HL-60 (cell line): ENCODE measurements at regions not wholly inside any gene's neighbourhood (a gene's known extent, or its start where the extent isn't known, plus 50 kb on each side); places are given as distances from the start of the nearest gene placed in this dataset.

ENCODE experiments used
- DNase-seq, 2 experiments: peaks; one replicate each; pipeline ENCODE4 v3.0.0-alpha.2; 2010 to 2020; ENCODE audit warnings: low read depth in 1 of 2, low spot score in 1 of 2
- H3K27ac ChIP-seq: fragments of 250-450 bp; sonication (Bioruptor Pico); replicated peaks from 2 replicates; pipeline ENCODE4 v1.5.1; 2020; ENCODE audit warnings: mild to moderate bottlenecking, moderate library complexity
- H3K27me3 ChIP-seq: fragments of 250-450 bp; sonication (Bioruptor Pico); 2 replicates; pipeline ENCODE4 v1.5.1; 2021; ENCODE audit warnings: mild to moderate bottlenecking, moderate library complexity; ENCODE audit not compliant: insufficient read depth, poor library complexity, severe bottlenecking
- H3K4me3 ChIP-seq: replicated peaks from 2 replicates; pipeline ENCODE4 v1.5.1; 2011; ENCODE audit warnings: mild to moderate bottlenecking, control low read depth, low read length; ENCODE audit not compliant: insufficient read depth
- CTCF ChIP-seq: IDR thresholded peaks from one replicate; pipeline ENCODE4 v1.5.1; 2011; ENCODE audit warnings: low read length, control low read depth, inconsistent platforms; ENCODE audit not compliant: insufficient read depth
- GABPA ChIP-seq: IDR thresholded peaks from 2 replicates; pipeline ENCODE4 v1.6.1; 2012; ENCODE audit warnings: low read depth
- POLR2AphosphoS5 ChIP-seq: IDR thresholded peaks from 2 replicates; pipeline ENCODE4 v1.6.1; 2012; ENCODE audit warnings: low read depth
- REST ChIP-seq: IDR thresholded peaks from 2 replicates; pipeline ENCODE4 v1.6.1; 2012; ENCODE audit warnings: low read depth; ENCODE audit not compliant: insufficient replicate concordance
- SPI1 ChIP-seq: IDR thresholded peaks from 2 replicates; pipeline ENCODE4 v1.6.1; 2012; ENCODE audit warnings: low read depth, mild to moderate bottlenecking, borderline replicate concordance

GRCh38 chr4:165721815-165722214 is 151.2 kb upstream of the TLL1 start:
- no peak for DNase-seq
- TF ChIP-seq POLR2AphosphoS5 (no peak), SPI1 (no peak), REST (no peak), CTCF (no peak), GABPA (no peak)

GRCh38 chr4:165723051-165723795 is 149.8 kb upstream of the TLL1 start:
- DNase-seq = no peak
- TF ChIP-seq REST (no peak), POLR2AphosphoS5 (no peak), CTCF (no peak), GABPA (no peak), SPI1 (no peak)
- Histone ChIP-seq H3K4me3 (no peak overlapping the region), H3K27ac (no peak overlapping the region), H3K27me3 (no peaks in the 10 kb centered on the region)

More at GRCh38 chr4:165721815-165722214, 151.2 kb upstream of the TLL1 start:
- no peak overlapping the region for H3K4me3 ChIP-seq
- H3K27me3 ChIP-seq = no peaks in the 10 kb centered on the region
- no peak overlapping the region for H3K27ac ChIP-seq

- Histone ChIP-seq H3K27me3 (no peaks in the 10 kb centered on the region), H3K4me3 (no peak overlapping the region), H3K27ac (no peak overlapping the region)
- DNase-seq = no peak
- TF ChIP-seq SPI1 = no peak
Measured at GRCh38 chr4:165724786-165725185, 148.3 kb upstream of the TLL1 start.

- H3K27ac ChIP-seq = no peak overlapping the region
- DNase-seq = no peak
- no peak overlapping the region for H3K4me3 ChIP-seq
- H3K27me3 ChIP-seq = no peaks in the 10 kb centered on the region
- TF ChIP-seq REST (no peak), SPI1 (no peak), GABPA (no peak), POLR2AphosphoS5 (no peak), CTCF (no peak)
Measured at GRCh38 chr4:165725352-165725751, 147.7 kb upstream of the TLL1 start.
